ENCODE measurements at regions not wholly inside any gene's neighbourhood (a gene's known extent, or its start where the extent isn't known, plus 50 kb on each side); places are given as distances from the start of the nearest gene placed in this dataset.

DNA sequence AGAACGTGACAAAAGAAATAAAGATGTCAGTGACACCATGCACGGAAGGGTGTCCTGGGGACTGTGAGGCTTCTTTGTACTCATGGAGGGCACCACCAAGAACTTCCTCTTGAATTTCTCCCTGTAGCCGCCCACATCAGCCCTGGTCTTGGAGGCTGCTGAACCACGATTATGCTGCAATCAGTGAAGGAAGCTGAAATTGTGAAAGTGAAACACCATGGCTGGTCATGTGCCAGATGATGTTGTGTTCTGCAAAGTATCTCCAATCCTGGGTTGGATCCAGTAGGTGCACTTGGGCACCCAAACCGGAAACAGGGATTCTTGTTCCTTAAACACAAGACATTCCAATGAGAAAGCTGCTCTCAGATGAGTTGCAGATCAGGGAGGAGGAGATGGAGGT is 104.4 kb upstream of the GOLGA6L6 start:
- TF ChIP-seq POLR2AphosphoS5 (IDR thresholded peaks at IDR 0.05) = no peak
- TF ChIP-seq, protein P1, sequence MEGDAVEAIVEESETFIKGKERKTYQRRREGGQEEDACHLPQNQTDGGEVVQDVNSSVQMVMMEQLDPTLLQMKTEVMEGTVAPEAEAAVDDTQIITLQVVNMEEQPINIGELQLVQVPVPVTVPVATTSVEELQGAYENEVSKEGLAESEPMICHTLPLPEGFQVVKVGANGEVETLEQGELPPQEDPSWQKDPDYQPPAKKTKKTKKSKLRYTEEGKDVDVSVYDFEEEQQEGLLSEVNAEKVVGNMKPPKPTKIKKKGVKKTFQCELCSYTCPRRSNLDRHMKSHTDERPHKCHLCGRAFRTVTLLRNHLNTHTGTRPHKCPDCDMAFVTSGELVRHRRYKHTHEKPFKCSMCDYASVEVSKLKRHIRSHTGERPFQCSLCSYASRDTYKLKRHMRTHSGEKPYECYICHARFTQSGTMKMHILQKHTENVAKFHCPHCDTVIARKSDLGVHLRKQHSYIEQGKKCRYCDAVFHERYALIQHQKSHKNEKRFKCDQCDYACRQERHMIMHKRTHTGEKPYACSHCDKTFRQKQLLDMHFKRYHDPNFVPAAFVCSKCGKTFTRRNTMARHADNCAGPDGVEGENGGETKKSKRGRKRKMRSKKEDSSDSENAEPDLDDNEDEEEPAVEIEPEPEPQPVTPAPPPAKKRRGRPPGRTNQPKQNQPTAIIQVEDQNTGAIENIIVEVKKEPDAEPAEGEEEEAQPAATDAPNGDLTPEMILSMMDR (IDR thresholded peaks at IDR 0.05) = no peak
- TF ChIP-seq POLR2A (IDR thresholded peaks at IDR 0.05) = no peak
